Adrenal gland (tissue), 5 donors: ENCODE measurements at regions not wholly inside any gene's neighbourhood (a gene's known extent, or its start where the extent isn't known, plus 50 kb on each side); places are given as distances from the start of the nearest gene placed in this dataset.
"Not testable (repeated sequence)": the region's sequence is repeated elsewhere in the genome, so short reads cannot be mapped to it uniquely, and the experiment has no call there.

Experiments
- CTCF ChIP-seq, 6 experiments: fragments of 450-650 bp in 4 of 6; fragments of 200-600 bp in 2 of 6; sonication (generic) in 1 of 6; IDR thresholded peaks; 1 replicate in 5 of 6; 2 replicates in 1 of 6; pipeline versions ENCODE4 v1.5.1 to v1.8.0; 2016 to 2021; ENCODE audit warnings: antibody characterized with exemption in 6 of 6, mild to moderate bottlenecking in 2 of 6, moderate library complexity in 1 of 6
- POLR2A ChIP-seq, 2 donors: fragments of 450-650 bp; IDR thresholded peaks; one replicate each; pipeline ENCODE4 v1.6.1; 2017; ENCODE audit warnings: antibody characterized with exemption in 2 of 2, mild to moderate bottlenecking in 2 of 2, moderate library complexity in 1 of 2
- donor health status: DM: no; HTN: no; CAD: no.

- TF ChIP-seq POLR2A, CTCF (IDR thresholded peaks at IDR 0.05): not testable (repeated sequence)
Observed at GRCh38 chr7:85249787-85250186, 62.9 kb upstream of the SEMA3D start.
